ENCODE measurements at regions not wholly inside any gene's neighbourhood (a gene's known extent, or its start where the extent isn't known, plus 50 kb on each side); places are given as distances from the start of the nearest gene placed in this dataset.
"Not testable (repeated sequence)": the region's sequence is repeated elsewhere in the genome, so short reads cannot be mapped to it uniquely, and the experiment has no call there.

DNA sequence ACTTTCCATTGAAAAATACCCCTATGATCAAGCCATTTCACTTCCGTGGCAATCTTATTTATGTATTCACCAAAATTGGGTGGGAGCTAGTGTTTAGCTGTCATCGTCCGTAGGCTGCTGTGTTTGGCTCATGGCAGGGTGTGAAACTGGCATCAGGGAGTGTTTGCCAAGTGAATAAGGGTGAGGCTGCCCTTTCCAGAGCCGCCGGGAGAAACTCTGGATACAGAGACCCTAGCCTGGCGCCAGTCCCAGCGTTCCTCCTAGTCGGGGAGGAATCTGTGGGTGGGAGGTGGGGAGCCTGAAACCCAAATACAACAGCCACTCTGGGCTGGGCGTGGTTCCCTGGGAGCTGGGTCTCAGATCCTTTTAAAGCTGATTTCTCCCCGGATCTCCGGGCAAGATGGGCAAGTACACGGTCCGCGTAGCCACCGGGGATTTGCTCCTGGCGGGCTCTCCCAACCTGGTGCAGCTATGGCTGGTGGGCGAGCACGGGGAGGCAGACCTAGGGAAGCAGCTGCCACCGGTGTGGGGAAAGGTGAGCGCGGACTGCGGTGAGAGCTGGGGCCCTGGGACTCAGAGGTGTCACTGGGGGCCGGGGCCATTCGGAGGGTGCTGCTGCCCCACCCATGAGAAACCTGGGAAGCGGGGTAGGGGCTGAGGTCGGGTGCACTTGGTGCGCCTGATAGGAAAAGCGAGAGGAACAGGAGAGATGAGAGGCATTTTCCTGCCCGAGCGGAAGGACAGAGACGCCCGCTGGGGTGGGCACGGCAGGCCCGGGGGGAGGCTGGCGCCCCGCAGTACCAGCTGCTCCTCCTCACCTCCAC lies 62.1 kb upstream of the TEKT1 start:
- DNase-seq: no peak

DNA sequence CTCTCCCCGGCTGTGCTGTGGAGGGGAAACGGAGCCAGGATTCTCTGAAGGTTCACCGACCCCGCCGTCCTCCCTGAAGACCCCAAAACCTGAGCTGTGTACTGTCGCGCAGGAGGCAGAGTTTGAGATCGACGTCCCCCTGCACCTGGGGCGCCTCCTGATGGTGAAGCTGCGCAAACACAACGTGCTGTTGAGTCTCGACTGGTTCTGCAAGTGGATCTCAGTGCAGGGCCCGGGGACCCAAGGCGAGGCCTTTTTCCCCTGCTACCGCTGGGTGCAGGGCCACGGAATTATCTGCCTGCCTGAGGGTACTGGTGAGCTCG lies 62.6 kb upstream of the TEKT1 start:
- peak; percentile 18 for DNase-seq

DNA sequence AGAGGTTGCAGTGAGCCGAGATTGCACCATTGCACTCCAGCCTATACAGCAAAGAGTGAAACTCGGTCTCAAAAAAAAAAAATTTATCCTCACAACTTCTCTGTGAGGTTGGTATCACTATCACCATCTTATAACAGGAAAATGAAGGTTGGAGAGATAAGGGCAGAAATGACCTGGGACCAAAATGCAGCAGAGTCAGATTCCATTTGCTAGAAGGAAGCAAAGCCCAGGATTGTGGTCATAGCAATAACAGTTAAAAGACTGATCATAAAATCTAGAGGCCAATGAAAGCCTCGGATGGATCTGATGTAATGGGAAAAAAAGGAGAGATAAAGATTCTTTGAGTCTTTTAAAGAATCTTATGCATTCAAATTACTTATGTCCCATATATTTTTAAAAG lies 69.6 kb upstream of the TEKT1 start:
- no peak for DNase-seq

- DNase-seq: no peak
Observed at GRCh38 chr17:6903326-6903900, 71.9 kb upstream of the TEKT1 start.

DNA sequence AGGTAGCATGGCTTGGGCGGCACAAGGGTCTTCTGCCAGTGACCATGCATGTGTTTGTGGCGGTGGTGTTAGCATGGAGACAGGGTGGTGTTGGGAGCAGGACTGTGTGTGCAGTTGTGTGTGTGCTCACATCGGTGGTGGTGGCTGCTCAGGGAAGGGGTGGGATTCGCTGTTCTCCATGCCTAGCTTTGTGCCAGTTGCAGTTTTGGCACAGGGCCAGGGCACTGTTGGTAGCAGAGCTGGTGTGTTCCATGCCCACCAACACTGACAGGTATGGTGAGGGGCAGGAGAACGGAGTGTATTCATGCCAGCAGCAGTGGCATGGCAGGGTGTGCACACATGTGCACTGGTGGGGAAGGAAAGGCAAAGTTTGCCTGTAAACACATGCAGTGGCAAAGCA lies 77.3 kb upstream of the TEKT1 start:
- DNase-seq: no peak

GRCh38 chr17:6910987-6911603 lies 79.6 kb upstream of the TEKT1 start:
- DNase-seq: peak; percentile 62

- DNase-seq: no peak
Observed at GRCh38 chr17:6912110-6913051, 80.9 kb upstream of the TEKT1 start.

DNA sequence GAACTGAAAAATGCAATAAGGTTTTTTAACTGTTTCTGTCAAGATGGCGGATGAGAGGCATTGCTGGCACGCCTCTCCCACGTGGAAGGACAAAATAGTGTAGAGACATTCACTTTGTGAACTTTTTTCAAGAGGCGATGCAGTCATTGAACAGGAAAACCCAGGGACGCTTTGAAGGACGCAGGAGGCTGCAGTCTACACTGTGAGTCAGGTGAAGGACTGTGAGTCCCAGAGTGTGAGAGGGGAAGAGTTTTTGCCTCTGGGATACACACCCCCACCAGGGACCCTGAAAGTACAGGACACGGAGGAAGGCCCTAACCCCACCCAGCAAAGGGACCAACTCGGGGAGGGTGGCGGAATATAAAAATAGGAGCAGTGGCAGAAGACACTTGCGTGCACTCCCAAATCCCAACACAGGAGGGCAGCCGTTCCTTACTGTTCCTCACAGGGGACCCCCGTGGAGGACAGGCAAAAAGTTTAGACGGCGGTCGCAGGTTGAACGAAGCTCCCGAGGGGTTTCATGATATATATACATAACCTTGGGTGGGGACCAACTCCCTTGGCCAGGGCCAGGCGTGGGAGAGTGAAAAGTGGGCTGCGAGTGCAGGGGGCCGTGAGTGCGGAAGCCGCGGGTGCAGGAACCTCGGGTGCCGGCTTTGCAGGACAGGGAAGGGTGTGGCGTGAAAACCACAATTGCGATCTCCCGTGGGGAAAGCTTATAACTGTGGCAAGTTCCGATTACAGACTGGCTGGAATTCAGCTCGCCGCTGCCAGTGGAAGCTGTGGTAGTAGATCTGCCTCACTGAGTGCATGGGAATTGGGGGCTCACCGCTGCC lies 82.0 kb upstream of the ALOX12 start:
- peak; percentile 78 for DNase-seq

DNA sequence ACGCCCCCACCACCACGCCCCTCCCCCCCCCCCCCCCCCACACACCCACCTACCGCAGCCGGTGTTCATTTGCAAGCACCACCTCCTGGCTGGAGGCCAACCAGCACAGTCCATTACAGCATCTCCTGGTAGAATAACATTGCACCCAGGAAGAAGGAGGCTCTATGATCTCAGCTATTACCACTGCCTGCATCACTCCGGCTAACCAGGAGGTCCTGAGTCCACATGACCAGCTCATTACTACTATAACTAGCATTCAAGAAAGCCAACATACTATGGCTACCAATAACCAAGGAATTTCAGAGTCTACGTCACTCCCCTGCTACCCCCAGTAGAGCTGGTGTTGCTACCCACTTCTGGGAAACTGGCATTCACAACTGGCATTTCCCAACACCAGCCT lies 81.1 kb upstream of the ALOX12 start:
- DNase-seq: peak; percentile 16

DNA sequence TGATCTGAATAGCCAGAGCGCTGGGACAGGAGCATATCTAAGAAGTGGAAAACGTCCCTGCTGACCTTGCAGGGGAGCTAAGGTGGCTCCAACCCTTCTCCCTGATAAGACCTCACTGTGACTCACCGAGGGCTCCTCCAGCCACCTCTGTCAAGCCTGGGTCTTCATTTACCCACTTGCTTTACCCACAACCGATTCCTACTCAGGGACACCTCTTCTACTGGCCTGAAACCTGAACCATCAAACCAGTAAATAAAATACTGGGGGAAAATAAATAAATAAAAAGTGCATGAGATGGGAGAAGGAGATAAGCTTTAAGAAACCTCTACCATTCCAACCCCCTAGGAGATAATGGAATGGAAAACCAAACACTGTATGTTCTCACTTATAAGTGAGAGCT lies 80.2 kb upstream of the ALOX12 start:
- DNase-seq: no peak

- DNase-seq: no peak
Observed at GRCh38 chr17:6919158-6919557, 76.7 kb upstream of the ALOX12 start.

GRCh38 chr17:6923385-6923784 lies 72.5 kb upstream of the ALOX12 start:
- no peak for DNase-seq

DNA sequence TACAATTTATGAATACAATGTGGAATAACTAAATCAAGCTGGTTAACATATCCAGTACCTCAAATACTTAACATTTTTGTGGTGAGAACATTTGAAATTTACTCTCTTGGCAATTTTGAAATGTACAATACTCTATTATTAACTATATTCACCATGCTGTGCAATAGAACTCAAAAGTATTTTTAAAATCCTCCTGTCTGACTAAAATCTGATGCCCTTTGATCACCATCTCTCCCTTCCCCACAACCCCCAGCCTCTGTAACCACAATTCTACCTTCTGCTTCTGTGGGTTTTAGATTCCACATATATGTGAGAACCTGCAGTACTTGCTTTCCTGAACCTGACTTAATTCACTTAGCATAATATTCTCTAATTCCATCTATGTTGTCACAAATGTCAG lies 71.6 kb upstream of the ALOX12 start:
- peak; percentile 16 for DNase-seq

- no peak for DNase-seq
Observed at GRCh38 chr17:6926667-6927066, 69.2 kb upstream of the ALOX12 start.

GRCh38 chr17:6927290-6928126 lies 68.3 kb upstream of the ALOX12 start:
- DNase-seq: no peak

DNA sequence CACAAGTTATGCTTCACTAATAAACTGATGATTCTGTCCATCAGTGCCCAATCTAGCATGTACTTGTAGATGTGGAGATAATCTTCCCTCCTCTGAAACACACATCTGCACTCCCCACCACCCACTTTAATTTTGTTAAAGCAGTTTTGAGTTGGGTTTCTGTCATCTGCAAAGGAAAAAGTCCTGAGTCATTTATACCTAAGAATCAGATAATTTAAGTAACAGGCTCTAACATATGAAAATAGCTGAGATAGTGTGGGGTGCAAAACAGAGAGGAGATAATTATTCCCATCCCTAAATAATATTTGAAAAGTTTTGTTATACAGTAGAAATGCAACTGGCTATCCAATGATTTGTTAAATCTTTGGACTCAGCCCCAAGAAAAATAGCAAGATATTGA lies 67.7 kb upstream of the ALOX12 start:
- no peak for DNase-seq

DNA sequence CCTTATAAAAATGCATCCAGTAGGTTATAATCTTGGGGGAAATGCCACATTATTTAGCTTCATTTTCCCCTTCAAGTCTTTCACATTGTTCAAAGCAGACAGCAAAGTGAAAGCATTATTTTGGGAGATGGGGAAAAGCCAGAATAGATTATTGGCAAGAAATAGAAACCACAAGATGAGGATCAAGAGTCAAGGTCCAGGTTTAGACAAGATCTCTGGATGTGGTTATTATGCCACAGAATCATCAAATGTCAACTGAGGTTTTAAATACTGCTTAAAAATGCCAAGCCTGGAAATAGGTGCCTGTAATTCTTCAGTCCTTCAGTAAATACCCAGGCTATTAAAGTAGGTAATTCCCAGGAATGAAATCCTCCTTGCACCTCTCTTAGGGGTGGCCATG lies 65.1 kb upstream of the ALOX12 start:
- DNase-seq: no peak

- DNase-seq: not testable (repeated sequence)
Observed at GRCh38 chr17:6934544-6934943, 61.3 kb upstream of the ALOX12 start.

DNA sequence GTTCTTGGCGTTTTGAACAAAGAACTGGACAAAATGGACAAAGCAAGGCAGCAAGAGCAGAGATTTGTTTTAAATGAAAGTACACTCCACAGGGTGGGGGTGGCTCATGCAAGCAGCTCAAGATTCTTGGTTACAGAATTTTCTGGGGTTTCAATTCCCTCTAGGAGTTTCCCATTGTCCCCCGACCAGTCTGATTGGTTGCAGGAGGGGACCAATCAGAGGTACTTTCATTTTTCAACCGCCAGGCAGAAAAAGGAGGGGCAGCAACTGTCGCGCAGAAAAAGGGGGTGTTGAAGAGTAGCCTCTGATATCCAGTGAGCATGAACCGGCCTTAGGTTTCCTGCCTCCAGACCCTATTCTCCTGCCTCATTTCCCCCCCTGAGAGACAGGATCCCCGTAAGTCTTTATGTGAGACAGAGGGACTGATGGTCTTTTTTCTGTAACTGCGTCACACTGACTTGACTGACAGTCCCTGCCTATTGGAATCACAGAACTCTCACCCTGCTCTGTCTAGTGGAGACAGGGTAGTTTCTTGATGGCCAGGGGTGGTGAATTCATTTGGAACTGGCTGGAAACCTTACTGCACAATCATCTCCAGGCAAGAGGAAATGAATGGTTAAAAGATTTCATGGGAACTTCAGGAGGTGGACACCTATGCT lies 59.4 kb upstream of the ALOX12 start:
- DNase-seq: peak; percentile 48

- DNase-seq: no peak
Observed at GRCh38 chr17:6938637-6939036, 57.2 kb upstream of the ALOX12 start.

DNA sequence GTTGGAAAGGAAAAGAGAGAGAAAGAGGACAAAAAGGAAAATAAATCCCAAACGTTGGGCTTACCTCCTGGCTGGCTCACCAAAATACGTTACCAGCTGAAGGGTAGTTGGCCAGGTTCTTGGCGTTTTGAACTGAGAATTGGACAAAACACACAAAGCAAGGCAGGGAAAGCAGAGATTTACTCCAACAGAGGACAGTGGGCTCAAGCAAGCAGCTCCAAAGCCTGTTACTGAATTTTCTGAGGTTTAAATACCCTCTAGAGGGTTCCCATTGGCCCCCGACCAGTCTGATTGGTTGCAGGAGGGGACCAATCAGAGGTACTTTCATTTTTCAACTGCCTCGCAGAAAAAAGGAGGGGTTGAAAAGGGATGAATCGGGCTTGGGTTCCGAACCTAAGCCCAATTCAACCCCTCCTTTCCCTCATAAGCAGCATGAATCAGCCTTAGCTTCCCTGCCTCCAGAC lies 55.6 kb upstream of the ALOX12 start:
- peak; percentile 25 for DNase-seq

Measured in CD4-positive, alpha-beta T cell treated with Interleukin-17A for 1 hour (primary cell).